HG03064 (cell line): ENCODE measurements at regions not wholly inside any gene's neighbourhood (a gene's known extent, or its start where the extent isn't known, plus 50 kb on each side); places are given as distances from the start of the nearest gene placed in this dataset.
"Not testable (repeated sequence)": the region's sequence is repeated elsewhere in the genome, so short reads cannot be mapped to it uniquely, and the experiment has no call there.

ENCODE experiments used
- ATAC-seq: cut with Tn5 transposase; IDR thresholded peaks from one replicate; pipeline ENCODE4 v1.9.1; 2021; ENCODE audit warnings: low read depth; ENCODE audit not compliant: unreplicated experiment

DNA sequence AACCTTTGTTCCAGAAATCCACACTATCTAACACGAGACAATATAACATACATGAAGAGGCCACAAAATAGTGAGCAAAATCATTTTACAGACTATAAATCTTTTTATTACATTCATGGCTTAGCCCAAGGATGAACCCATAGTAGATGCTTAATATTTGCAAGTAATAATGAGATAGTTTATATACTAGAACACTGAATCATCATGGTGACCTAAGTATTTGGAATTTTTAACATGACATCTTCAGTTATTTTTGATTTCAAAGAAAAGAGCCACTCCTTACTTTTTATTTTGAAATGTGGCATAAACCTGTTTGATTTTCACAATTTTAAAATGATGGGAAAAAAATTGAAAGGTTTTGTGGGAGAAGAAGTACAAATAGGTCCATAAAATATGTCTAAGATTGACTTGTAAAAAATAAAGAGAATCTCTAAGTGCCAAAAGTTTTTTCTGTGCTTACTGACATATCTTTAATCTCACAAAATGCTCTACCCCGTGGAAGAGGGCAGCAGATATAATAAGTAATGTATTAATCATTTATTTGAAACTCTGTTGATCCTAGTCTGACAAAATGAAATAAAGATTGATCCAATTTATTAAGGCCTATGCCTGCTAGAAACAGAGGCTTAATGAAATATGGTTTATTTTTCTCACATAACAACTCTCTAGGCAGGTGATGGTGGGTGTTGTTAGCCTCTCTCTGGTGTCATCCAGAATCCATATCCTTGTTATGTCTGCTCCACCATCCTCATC lies 224.5 kb upstream of the CENPE start:
- ATAC-seq = no peak

DNA sequence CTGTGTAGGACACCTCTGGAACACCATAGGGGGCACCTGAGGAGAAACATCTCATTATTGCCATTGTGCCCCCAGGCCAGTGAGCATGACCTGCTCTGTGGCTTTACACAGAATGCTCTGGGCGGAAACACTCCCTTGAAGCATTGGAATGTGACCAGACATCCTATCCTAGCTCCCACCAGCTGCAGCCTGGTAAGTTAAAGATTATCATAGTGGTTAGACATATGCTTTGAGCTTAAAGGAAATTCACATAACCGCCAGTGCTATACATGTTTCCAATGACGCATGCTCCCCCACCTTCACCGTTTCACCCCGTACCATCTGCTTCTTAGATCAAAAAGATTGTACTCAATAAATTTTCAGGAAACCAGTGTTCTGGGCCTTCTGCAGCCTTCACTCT lies 217.7 kb upstream of the CENPE start:
- no peak for ATAC-seq

DNA sequence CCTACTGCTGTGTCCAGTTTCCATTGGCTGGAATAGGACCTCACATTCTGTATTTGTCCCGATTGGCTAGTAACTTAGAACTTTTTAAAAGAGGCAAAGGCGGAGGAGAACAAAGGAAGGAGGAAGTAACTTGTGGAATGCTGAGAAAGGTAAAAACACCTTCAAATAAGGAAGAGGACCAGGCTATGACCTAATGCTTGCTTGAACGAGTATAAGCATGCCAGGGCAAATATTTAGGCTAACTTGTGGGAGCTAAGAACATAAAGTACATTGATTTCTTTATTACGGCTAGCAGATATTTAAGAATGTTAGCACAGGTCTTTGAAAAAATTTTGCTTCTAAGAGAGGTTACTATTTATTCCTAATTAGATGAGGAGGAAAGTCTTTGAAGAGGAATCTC lies 214.5 kb upstream of the CENPE start:
- not testable (repeated sequence) for ATAC-seq

GRCh38 chr4:103410386-103410785 lies 212.2 kb upstream of the CENPE start:
- ATAC-seq = no peak

DNA sequence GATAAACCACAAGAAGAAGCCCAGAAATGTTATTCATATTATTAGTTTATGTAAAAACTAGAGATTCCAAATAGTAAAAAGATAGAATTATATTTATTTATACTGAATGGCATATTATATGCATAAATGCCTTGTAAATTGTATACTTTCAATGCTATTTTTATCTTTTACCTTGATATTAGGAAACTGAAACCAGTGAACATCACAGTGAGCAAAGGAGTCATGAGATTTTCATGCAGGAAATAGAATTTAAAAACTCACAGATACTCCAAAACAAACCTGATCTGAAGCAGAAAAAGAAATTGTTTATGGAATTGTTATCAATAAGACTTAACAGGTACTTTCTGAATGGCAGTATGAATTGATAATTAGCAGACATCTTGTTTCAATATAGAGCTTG lies 207.3 kb upstream of the CENPE start:
- peak; percentile 63 for ATAC-seq

DNA sequence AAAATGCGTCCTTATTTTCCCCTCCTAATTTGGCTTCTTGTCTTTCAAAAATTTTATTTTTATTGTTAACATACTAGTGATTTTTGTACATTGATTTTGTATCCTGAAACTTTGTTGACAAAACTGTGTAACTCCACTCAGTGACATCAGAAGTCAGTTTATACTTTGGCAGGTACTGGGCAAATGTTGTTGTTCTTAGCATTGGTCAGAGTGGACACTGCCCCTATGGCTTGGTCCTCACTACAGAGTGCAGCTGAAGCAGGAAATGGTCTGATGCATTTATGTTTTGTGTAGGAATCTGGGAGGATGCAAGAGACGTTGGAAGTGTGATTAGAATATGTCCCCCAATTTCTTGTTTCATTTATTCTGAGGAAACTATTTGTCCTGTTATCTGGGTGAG lies 205.5 kb upstream of the CENPE start:
- no peak for ATAC-seq

GRCh38 chr4:103402198-103402597 lies 204.1 kb upstream of the CENPE start:
- ATAC-seq = no peak

DNA sequence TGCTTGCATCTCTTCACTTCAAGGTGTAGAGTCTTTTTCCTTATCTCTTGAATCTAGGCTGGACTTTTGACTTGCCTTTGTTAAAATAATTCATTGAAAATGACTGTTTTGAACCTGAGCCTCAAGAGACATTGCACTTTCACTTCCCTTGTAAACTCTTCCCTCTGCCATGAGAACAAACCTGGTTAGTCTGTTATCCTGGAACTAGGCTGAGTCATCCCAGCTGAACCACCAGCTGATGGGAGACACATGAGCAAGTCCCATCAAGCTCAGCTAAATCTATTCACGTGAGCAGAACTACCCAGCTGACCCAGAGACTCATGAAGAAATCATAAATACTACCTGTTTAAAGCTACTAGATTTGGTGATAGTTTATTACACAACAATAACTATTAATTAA lies 202.3 kb upstream of the CENPE start:
- peak; percentile 60 for ATAC-seq

DNA sequence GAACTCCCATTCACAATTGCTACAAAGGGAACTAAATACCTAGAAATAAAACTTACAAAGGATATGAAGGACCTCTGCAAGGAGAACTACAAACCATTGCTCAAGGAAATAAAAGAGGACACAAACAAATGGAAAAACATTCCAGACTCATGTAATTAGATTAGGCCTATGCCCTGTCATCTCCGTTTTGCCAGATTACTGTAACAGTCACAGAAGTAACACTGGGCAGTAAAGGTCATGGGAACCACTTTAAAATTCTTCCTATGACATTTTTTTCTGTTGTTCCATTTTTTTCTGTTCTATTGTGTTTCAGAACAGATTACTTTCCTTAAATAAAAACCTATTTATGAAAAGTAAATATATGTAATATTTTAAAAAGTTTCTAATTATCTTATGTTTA lies 199.4 kb upstream of the CENPE start:
- no peak for ATAC-seq

GRCh38 chr4:103387508-103388011 lies 189.4 kb upstream of the CENPE start:
- ATAC-seq = not testable (repeated sequence)

- not testable (repeated sequence) for ATAC-seq
Measured at GRCh38 chr4:103385565-103385964, 187.4 kb upstream of the CENPE start.

GRCh38 chr4:103375278-103375677 lies 177.1 kb upstream of the CENPE start:
- no peak for ATAC-seq

- no peak for ATAC-seq
Measured at GRCh38 chr4:103374758-103375157, 176.6 kb upstream of the CENPE start.

DNA sequence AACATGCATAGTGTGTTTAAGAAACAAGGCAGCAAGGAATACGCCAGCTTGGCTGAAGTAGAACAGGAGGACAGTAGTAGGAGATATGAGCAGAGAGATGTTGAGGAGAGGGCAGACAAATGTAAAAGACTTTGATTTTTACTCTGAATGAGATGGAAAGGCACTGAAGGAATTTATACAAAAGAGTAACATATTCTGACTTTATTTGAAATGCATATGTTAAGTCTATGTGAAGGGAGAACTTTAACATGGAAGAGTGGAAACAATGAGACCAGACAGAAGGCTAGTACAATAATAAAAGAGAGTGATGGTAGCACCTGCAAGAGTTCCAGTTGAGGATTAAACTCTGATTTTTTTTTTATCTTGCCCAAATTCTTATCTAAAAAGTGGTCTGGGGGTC lies 176.2 kb upstream of the CENPE start:
- ATAC-seq = no peak

DNA sequence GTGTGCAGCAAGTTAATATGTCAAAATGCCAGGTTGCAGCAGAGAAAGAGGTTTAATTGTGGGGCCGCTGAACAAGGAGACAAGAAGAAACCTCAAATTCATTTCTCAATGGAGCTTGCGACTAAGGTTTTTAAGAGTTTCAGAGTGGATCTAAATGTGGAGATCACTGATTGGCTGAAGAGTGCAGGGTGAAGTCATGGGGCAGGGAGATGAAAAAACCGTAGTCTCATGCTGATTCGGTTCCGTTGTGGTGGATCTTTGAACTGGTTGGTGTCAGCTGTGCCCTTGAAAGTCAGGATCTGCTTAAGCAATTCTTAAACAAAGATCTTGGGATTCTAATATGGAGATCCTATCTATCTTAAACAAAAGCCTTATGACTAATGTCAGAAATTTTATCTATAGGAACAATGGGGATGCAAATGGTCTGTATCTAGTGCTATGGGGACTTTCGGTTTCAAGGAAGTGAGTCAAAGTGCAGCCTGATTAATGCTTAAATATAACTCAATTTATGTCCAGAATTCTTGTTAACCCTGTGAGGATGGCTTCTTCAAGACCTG lies 173.9 kb upstream of the CENPE start:
- ATAC-seq = no peak

- ATAC-seq = no peak
Measured at GRCh38 chr4:103370336-103370735, 172.2 kb upstream of the CENPE start.

DNA sequence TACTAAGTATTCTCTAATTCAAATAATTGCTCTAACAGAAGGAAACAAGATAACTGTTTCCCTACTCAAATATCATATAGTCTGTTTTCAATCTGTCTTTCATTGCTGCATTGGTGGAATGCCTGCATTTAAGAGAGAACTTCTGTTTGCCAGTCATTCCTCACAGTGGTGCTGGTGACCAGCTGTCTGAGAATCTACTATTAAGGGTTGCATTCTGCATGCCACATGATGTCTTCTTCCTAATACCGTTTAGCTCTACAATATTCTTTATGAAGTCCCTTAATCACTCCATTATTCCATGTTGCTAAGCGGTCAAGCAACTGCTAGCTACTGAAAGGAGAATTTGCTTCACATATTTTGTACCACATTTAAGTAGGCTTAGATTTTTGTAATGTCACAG lies 167.1 kb upstream of the CENPE start:
- ATAC-seq = no peak

DNA sequence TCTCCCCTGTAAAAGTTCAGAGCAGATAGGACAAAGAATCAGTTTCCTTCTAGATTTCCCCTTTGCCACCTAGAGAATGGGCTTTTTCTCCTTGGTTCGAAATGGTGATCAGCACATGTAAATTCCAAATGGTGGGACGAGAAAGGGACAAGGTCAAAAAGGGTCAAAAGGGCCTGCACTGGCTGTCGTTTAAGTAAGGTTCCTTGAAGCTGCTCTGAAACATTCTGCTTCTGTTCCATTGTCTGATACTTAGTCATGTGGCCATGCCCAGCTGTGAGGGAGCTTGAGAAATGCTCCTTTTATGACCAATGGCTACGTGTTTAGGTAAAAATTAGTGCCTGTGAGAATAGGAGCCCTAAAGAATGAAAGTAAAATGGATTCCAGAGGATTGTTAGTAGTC lies 165.9 kb upstream of the CENPE start:
- ATAC-seq = no peak

DNA sequence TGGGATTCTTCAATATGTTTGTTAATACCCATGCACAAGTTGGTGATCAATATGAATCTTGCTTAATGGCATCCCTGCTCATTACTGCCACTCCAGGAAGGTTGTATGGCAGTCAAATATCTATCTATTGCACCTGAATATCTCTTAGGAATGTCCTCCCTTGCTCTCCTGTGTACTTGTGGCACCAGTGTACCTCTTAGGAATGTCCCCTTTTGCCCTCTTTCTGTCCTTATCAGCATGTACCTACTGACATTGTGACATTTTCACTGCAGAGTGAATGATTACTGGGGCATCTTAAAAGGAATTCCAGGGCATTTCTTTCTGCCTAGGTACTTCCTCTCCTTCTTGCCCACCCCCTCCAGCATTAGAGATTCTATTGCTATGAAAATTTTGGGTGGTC lies 163.8 kb upstream of the CENPE start:
- ATAC-seq = no peak

DNA sequence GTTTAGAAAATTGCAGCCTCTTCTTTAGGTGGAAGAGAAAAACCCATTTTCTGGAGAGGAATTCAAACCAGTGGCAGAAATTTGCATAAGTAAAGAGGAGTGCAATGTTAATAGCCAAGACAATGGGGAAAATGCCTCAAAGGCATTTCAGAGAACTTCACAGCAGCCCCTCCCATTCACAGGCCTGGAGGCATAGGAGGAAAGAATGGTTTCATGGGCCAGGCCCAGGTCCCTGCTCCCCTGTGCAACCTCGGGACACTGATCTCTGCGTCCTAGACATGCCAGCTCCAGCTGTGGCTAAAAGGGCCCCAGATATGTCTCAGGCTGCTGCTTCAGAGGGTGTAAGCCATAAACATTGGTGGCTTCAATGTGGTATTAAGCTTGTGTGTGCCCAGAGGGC lies 161.8 kb upstream of the CENPE start:
- no peak for ATAC-seq

DNA sequence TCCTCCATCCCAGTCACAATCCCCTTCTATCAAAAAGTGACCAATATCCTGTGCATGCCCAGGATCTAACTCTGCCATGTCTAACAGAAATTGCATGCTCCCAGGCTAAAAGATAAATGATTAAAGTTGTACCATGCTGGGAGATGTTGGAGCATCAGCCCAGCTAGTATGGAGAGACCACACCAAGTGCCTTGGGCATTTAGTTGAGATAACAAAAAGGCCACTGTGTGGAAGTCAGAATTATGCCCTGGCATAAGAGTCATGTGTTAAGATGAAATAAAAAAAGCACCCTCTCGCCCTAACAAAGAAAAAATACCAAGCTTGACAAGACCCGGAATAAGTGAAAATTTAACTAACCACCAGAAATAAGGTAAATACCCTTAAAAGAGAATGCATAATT lies 155.9 kb upstream of the CENPE start:
- no peak for ATAC-seq

DNA sequence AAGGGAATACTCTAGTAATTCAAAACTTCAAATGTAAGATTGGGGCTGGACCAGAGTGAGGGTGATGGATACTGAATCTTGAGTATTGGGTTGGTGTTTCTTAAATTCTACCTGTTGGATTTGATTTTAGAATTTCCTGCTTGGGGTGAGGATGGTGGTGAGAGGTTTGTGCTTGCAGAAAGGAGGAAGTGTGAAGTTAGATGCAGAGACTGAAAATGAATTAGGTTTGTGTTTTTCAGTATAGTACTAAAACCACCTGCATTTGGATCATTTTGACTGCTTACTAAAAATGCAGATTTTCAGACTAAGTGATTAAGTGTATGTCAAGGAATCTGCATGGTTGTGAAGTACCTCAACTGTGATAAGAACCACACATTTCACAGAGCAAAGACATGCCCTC lies 131.5 kb upstream of the CENPE start:
- ATAC-seq = no peak
